Stomach (tissue), 8 donors: ENCODE measurements at regions not wholly inside any gene's neighbourhood (a gene's known extent, or its start where the extent isn't known, plus 50 kb on each side); places are given as distances from the start of the nearest gene placed in this dataset.
A peak's percentile ranks its signal among the peaks of the same experiment; 100 is the strongest.

ENCODE experiments used
- DNase-seq, 2 donors: peaks; one replicate each; pipeline versions ENCODE4 v3.0.0 to v3.0.0-alpha.2; 2013 to 2019
- H3K27ac ChIP-seq, 5 donors: fragments of 200-600 bp in 4 of 5; sonication (generic) in 4 of 5; one replicate each; pipeline ENCODE4 v1.5.1; 2013 to 2019; ENCODE audit warnings: mild to moderate bottlenecking in 1 of 5, moderate library complexity in 1 of 5
- H3K27me3 ChIP-seq, 3 donors: fragments of 200-600 bp; sonication (generic); one replicate each; pipeline ENCODE4 v1.5.1; 2017 to 2019; ENCODE audit warnings: mixed run types in 1 of 3
- H3K36me3 ChIP-seq, 4 donors: fragments of 200-600 bp; sonication (generic); 1 replicate in 3 of 4; 2 replicates in 1 of 4; pipeline ENCODE4 v1.5.1; 2016 to 2019
- H3K4me1 ChIP-seq, 4 donors: fragments of 200-600 bp; sonication (generic); one replicate each; pipeline ENCODE4 v1.5.1; 2016 to 2019
- H3K4me3 ChIP-seq, 4 donors: fragments of 200-600 bp; sonication (generic) in 3 of 4; one replicate each; pipeline ENCODE4 v1.5.1; 2016 to 2019; ENCODE audit warnings: mild to moderate bottlenecking in 1 of 4
- H3K9me3 ChIP-seq, 4 donors: fragments of 200-600 bp; sonication (generic); one replicate each; pipeline ENCODE4 v1.5.1; 2016 to 2019
- CTCF ChIP-seq, 7 experiments: fragments of 450-650 bp in 4 of 7; fragments of 200-600 bp in 3 of 7; sonication (generic) in 3 of 7; IDR thresholded peaks; one replicate each; pipeline ENCODE4 v1.5.1; 2016 to 2019; ENCODE audit warnings: antibody characterized with exemption in 7 of 7, control low read depth in 2 of 7, mild to moderate bottlenecking in 1 of 7
- EP300 ChIP-seq: sonication (generic); formaldehyde crosslinking; IDR thresholded peaks from one replicate; pipeline ENCODE4 v1.6.1; 2017; ENCODE audit warnings: antibody characterized with exemption
- POLR2A ChIP-seq, 4 donors: fragments of 450-650 bp; IDR thresholded peaks; one replicate each; pipeline ENCODE4 v1.6.1; 2016; ENCODE audit warnings: antibody characterized with exemption in 4 of 4, control low read depth in 2 of 4, mild to moderate bottlenecking in 1 of 4, moderate library complexity in 1 of 4
- POLR2AphosphoS5 ChIP-seq, 3 donors: sonication (generic); formaldehyde crosslinking; IDR thresholded peaks; one replicate each; pipeline ENCODE4 v1.6.1; 2016; ENCODE audit warnings: antibody characterized with exemption in 3 of 3
- WGBS, 5 donors: extraction: QIAGEN DNeasy Blood & Tissue Kit in 3 of 5; methylation state at CpG; one replicate each; pipeline versions ENCODE4 v1.1.5 to v1.1.7; 2013 to 2018; 5-methylcytosine and 5-hydroxymethylcytosine counted together
- intact Hi-C: fragments of 100-400 bp; cut with DNase I; formaldehyde crosslinking; loops from one replicate; pipeline ENCODE4 v1.15.1; 2023; ENCODE audit warnings: low total_unique reads
- donor health status: healthy with polysubstance abuse.
- donor health status: Bipolar disorder and iron deficiency.
- donor health status: healthy.

DNA sequence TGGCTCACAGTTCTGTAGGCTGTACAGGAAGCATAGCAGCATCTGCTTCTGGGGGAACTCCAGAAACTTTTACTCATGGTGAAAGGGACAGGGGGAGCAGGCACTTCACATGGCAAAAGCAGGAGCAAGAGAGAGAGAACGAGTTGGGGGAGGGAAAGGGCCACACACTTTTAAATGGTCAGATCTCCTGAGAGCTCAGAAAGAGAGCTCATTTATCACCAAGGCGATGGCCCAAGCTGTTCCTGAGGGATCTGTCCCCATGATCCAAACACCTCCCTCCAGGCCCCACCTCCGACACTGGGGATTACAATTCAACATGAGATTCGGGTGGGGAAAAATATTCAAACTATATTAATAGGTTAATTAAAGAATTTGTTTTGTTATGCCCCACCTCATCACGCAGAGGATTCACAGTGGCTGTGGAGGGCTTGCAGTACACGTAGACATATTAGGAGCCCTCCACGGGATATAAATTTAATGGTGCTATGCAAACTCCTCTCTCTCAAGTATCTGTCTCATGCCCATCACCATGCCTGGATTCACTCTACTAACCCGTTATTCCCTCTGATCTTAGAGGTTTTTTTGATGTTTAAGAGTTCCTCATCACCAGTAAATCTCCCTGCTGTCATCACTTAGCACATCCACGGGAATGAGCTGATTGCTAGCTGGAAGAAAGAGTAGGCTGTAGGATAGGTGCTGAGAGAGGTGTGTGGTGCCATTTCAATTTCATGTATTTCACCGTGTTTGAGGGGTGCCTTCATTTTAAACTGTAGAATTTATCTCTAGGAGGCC, 84.5 kb upstream of the ARHGAP28 start:
- no peaks in the 10 kb centered on the region for H3K4me1 ChIP-seq
- H3K27ac ChIP-seq = no peak overlapping the region
- H3K9me3 ChIP-seq = peaks cover 0 to 3% (median 0%) of the 10 kb centered on the region in 4 donors
- WGBS, 5 donors = 44 to 58% (median 51%) methylated on average over 10 of the region's 10 CpGs
- intact Hi-C loops = no loop called here
- no peaks in the 10 kb centered on the region for H3K36me3 ChIP-seq
- DNase-seq = no peak
- TF ChIP-seq POLR2AphosphoS5 (IDR thresholded peaks at IDR 0.05) (no peak), POLR2A (IDR thresholded peaks at IDR 0.05) (no peak), EP300 (no peak), CTCF (IDR thresholded peaks at IDR 0.05) (no peak)
- H3K27me3 ChIP-seq = no peaks in the 10 kb centered on the region
- no peak overlapping the region for H3K4me3 ChIP-seq

DNA sequence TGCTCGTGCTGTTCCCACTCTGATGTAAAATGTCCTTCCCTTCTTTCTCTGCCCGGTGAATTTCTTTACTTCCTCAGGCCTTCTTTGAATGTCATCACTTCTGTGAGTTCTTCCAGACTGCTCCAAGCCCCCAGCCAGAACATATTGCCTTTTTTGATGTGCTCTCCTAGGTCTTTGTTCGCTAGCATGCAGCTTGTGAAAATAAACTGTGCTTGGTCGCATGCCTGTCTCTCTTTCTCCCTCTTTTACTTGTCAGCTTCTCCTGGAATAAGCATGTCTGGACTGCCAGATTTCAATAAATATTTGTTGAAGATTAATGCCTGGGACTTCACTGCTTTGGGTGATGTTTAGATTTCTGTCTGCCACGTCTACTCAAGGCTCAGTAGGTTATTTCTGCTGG, 82.7 kb upstream of the ARHGAP28 start:
- peak in 1 of 2 donors; percentile 46 for DNase-seq
- H3K27ac ChIP-seq = no peak overlapping the region
- no peak overlapping the region for H3K4me3 ChIP-seq
- intact Hi-C loops = no loop called here
- H3K9me3 ChIP-seq = peaks cover 0 to 3% (median 0%) of the 10 kb centered on the region in 4 donors
- H3K4me1 ChIP-seq = no peaks in the 10 kb centered on the region
- WGBS, 5 donors = 31 to 39% (median 33%) methylated on average over 5 of the region's 5 CpGs
- no peaks in the 10 kb centered on the region for H3K36me3 ChIP-seq
- no peaks in the 10 kb centered on the region for H3K27me3 ChIP-seq
- TF ChIP-seq CTCF (IDR thresholded peaks at IDR 0.05) (no peak), EP300 (no peak), POLR2A (IDR thresholded peaks at IDR 0.05) (no peak), POLR2AphosphoS5 (IDR thresholded peaks at IDR 0.05) (no peak)

DNA sequence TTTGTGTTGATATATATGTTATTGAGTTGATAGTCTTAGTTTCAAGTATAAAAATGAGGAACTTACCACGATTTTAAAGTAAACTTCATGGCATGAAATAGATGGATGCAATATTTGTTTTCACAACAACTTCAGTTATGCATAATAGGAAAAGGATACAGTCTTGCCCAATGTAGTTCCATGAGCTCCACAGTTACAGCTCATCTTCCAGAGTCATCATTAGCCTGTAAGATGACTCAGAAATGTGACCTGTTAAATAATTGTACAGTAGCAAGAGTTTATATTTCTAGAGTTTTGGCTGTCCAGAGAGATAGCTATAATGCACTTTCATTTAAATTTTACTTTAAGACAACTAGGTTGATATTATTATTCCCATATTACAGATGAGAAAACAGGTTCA, 80.9 kb upstream of the ARHGAP28 start:
- Histone ChIP-seq H3K4me1 (no peaks in the 10 kb centered on the region), H3K36me3 (no peaks in the 10 kb centered on the region), H3K4me3 (no peak overlapping the region), H3K9me3 (peaks cover 0 to 3% (median 0%) of the 10 kb centered on the region in 4 donors), H3K27ac (no peak overlapping the region), H3K27me3 (no peaks in the 10 kb centered on the region)
- 23 to 60% (median 50%) methylated on average over 1 of the region's 1 CpG for WGBS, 5 donors
- intact Hi-C loops = no loop called here
- TF ChIP-seq POLR2A (IDR thresholded peaks at IDR 0.05) (no peak), CTCF (IDR thresholded peaks at IDR 0.05) (no peak), POLR2AphosphoS5 (IDR thresholded peaks at IDR 0.05) (no peak), EP300 (no peak)
- no peak for DNase-seq

DNA sequence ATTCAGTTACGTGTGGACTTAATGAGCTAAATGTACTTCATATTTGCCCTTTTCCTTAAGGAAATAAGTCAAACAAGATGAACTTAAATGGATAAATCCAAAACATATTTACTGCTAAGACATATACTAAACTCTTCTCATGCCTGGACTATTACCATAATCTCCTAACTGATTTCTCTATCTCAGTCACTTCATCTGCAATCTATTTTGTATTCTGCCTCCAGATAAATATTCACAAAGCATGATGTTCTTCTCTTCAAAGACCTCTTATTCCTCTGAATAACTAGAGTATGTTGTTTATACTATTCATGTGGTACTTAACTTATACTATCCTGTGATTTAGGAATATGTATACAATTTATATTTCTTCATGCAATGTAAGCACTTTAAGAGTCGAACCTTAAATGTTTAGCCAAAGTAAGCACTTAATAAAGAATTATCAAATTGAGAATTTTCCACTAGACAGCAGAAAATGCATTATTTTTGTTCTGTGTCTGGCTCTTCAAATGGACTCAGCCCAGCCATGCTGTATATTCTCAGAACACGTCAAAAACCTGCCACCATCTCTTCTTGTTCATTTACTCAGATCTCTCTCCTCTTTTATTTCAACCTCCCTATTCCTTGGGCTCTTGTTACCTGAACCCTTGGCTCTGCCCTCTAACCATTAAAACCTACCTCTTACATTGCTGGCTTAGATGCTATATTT, 79.9 kb upstream of the ARHGAP28 start:
- TF ChIP-seq EP300 (no peak), POLR2AphosphoS5 (IDR thresholded peaks at IDR 0.05) (no peak), CTCF (IDR thresholded peaks at IDR 0.05) (no peak)
- no peaks in the 10 kb centered on the region for H3K27me3 ChIP-seq
- no peak overlapping the region for H3K4me3 ChIP-seq
- no peaks in the 10 kb centered on the region for H3K9me3 ChIP-seq
- intact Hi-C loops = no loop called here
- no peaks in the 10 kb centered on the region for H3K36me3 ChIP-seq
- no peak for DNase-seq
- WGBS, 5 donors = 71 to 75% (median 72%) methylated on average over 3 of the region's 3 CpGs
- no peak overlapping the region for H3K27ac ChIP-seq
- no peaks in the 10 kb centered on the region for H3K4me1 ChIP-seq
